ENCODE measurements at regions not wholly inside any gene's neighbourhood (a gene's known extent, or its start where the extent isn't known, plus 50 kb on each side); places are given as distances from the start of the nearest gene placed in this dataset.
A peak's percentile ranks its signal among the peaks of the same experiment; 100 is the strongest.

- TF ChIP-seq PBX2 (CRISPR knock-in tag; IDR thresholded peaks at IDR 0.05; ENCODE audit: low read depth), result no peak
- no peak for TF ChIP-seq PBX2 (tag; conservative IDR thresholded peaks at IDR 0.05; ENCODE audit: low read depth)
- no peak for TF ChIP-seq XRCC5 (IDR thresholded peaks at IDR 0.05; ENCODE audit: low read depth, low read length)
- TF ChIP-seq SRSF7 (optimal IDR thresholded peaks at IDR 0.05; ENCODE audit: low read depth, low read length), result no peak
- peak; percentile 26; the same call in 1 of the 2 replicates for TF ChIP-seq ATF7 (IDR thresholded peaks at IDR 0.05)
- TF ChIP-seq KLF16 (IDR thresholded peaks at IDR 0.05), result peak; percentile 40; the same call in 1 of the 2 replicates
- TF ChIP-seq NCOR1 (IDR thresholded peaks at IDR 0.05), result peak; percentile 58
- no peak for TF ChIP-seq ZNF561 (CRISPR knock-in tag; conservative IDR thresholded peaks at IDR 0.05)
- TF ChIP-seq ZKSCAN3 (CRISPR knock-in tag; IDR thresholded peaks at IDR 0.05), result no peak
- no peak for TF ChIP-seq SRSF9 (IDR thresholded peaks at IDR 0.05; ENCODE audit: borderline replicate concordance, low read depth, low read length)
- TF ChIP-seq, protein P1, sequence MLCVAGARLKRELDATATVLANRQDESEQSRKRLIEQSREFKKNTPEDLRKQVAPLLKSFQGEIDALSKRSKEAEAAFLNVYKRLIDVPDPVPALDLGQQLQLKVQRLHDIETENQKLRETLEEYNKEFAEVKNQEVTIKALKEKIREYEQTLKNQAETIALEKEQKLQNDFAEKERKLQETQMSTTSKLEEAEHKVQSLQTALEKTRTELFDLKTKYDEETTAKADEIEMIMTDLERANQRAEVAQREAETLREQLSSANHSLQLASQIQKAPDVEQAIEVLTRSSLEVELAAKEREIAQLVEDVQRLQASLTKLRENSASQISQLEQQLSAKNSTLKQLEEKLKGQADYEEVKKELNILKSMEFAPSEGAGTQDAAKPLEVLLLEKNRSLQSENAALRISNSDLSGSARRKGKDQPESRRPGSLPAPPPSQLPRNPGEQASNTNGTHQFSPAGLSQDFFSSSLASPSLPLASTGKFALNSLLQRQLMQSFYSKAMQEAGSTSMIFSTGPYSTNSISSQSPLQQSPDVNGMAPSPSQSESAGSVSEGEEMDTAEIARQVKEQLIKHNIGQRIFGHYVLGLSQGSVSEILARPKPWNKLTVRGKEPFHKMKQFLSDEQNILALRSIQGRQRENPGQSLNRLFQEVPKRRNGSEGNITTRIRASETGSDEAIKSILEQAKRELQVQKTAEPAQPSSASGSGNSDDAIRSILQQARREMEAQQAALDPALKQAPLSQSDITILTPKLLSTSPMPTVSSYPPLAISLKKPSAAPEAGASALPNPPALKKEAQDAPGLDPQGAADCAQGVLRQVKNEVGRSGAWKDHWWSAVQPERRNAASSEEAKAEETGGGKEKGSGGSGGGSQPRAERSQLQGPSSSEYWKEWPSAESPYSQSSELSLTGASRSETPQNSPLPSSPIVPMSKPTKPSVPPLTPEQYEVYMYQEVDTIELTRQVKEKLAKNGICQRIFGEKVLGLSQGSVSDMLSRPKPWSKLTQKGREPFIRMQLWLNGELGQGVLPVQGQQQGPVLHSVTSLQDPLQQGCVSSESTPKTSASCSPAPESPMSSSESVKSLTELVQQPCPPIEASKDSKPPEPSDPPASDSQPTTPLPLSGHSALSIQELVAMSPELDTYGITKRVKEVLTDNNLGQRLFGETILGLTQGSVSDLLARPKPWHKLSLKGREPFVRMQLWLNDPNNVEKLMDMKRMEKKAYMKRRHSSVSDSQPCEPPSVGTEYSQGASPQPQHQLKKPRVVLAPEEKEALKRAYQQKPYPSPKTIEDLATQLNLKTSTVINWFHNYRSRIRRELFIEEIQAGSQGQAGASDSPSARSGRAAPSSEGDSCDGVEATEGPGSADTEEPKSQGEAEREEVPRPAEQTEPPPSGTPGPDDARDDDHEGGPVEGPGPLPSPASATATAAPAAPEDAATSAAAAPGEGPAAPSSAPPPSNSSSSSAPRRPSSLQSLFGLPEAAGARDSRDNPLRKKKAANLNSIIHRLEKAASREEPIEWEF (CRISPR knock-in tag; IDR thresholded peaks at IDR 0.05), result no peak
- TF ChIP-seq NFIC (IDR thresholded peaks at IDR 0.05), result peak; percentile 68
- no peak for TF ChIP-seq MEIS2 (IDR thresholded peaks at IDR 0.05; ENCODE audit: partially characterized antibody)
- TF ChIP-seq BRCA1 (IDR thresholded peaks at IDR 0.05), result no peak
- no peak for TF ChIP-seq BRCA1 (CRISPR knock-in tag; IDR thresholded peaks at IDR 0.05)
- TF ChIP-seq TAL1 (IDR thresholded peaks at IDR 0.05), result peak; percentile 94
- no peak for TF ChIP-seq HOMEZ (CRISPR knock-in tag; IDR thresholded peaks at IDR 0.05)
- TF ChIP-seq ZNF696 (CRISPR knock-in tag; conservative IDR thresholded peaks at IDR 0.05), result no peak
- TF ChIP-seq SETDB1 (IDR thresholded peaks at IDR 0.05; ENCODE audit: low read length), result no peak
- TF ChIP-seq, protein P2, sequence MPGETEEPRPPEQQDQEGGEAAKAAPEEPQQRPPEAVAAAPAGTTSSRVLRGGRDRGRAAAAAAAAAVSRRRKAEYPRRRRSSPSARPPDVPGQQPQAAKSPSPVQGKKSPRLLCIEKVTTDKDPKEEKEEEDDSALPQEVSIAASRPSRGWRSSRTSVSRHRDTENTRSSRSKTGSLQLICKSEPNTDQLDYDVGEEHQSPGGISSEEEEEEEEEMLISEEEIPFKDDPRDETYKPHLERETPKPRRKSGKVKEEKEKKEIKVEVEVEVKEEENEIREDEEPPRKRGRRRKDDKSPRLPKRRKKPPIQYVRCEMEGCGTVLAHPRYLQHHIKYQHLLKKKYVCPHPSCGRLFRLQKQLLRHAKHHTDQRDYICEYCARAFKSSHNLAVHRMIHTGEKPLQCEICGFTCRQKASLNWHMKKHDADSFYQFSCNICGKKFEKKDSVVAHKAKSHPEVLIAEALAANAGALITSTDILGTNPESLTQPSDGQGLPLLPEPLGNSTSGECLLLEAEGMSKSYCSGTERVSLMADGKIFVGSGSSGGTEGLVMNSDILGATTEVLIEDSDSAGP (CRISPR knock-in tag; IDR thresholded peaks at IDR 0.05), result no peak
Observed at GRCh38 chr2:84280873-84281272, 178.2 kb downstream of the SUCLG1 start (continued).
